GM18508 (cell line): ENCODE measurements at regions not wholly inside any gene's neighbourhood (a gene's known extent, or its start where the extent isn't known, plus 50 kb on each side); places are given as distances from the start of the nearest gene placed in this dataset.
"Not testable (repeated sequence)": the region's sequence is repeated elsewhere in the genome, so short reads cannot be mapped to it uniquely, and the experiment has no call there.

Experiments used
- ATAC-seq: cut with Tn5 transposase; IDR thresholded peaks from one replicate; pipeline ENCODE4 v1.9.1; 2021; ENCODE audit warnings: moderate number of reproducible peaks; ENCODE audit not compliant: insufficient read depth, unreplicated experiment

GRCh38 chr3:181554233-181554765, 157.4 kb upstream of the SOX2 start:
- ATAC-seq: no peak

- no peak for ATAC-seq
Measured at GRCh38 chr3:181549266-181549665, 162.5 kb upstream of the SOX2 start.

GRCh38 chr3:181541414-181541813, 170.3 kb upstream of the SOX2 start:
- no peak for ATAC-seq

GRCh38 chr3:181534781-181535221, 176.9 kb upstream of the SOX2 start:
- ATAC-seq: no peak

GRCh38 chr3:181533811-181534210, 177.9 kb upstream of the SOX2 start:
- no peak for ATAC-seq

GRCh38 chr3:181530584-181530983, 181.1 kb upstream of the SOX2 start:
- ATAC-seq: no peak

GRCh38 chr3:181521831-181522230, 189.9 kb upstream of the SOX2 start:
- no peak for ATAC-seq

- no peak for ATAC-seq
Measured at GRCh38 chr3:181518222-181518621, 193.5 kb upstream of the SOX2 start.

GRCh38 chr3:181512787-181513186, 198.9 kb upstream of the SOX2 start:
- ATAC-seq: no peak

GRCh38 chr3:181510500-181510899, 201.2 kb upstream of the SOX2 start:
- no peak for ATAC-seq

GRCh38 chr3:181497358-181497757, 214.4 kb upstream of the SOX2 start:
- ATAC-seq: no peak

GRCh38 chr3:181493423-181493822, 218.3 kb upstream of the SOX2 start:
- ATAC-seq: no peak

- no peak for ATAC-seq
Measured at GRCh38 chr3:181488536-181488935, 223.2 kb upstream of the SOX2 start.

GRCh38 chr3:181487236-181487978, 224.3 kb upstream of the SOX2 start:
- no peak for ATAC-seq

- ATAC-seq: no peak
Measured at GRCh38 chr3:181486141-181486885, 225.4 kb upstream of the SOX2 start.

- no peak for ATAC-seq
Measured at GRCh38 chr3:181484026-181484425, 227.7 kb upstream of the SOX2 start.

- not testable (repeated sequence) for ATAC-seq
Measured at GRCh38 chr3:181475146-181475545, 236.6 kb upstream of the SOX2 start.

GRCh38 chr3:181470349-181470748, 241.4 kb upstream of the SOX2 start:
- no peak for ATAC-seq

GRCh38 chr3:181464033-181464694, 247.6 kb upstream of the SOX2 start:
- ATAC-seq: no peak

- no peak for ATAC-seq
Measured at GRCh38 chr3:181461381-181461780, 250.3 kb upstream of the SOX2 start.

GRCh38 chr3:181459516-181459915, 252.2 kb upstream of the SOX2 start:
- no peak for ATAC-seq
